HEK293T (cell line): ENCODE measurements at regions not wholly inside any gene's neighbourhood (a gene's known extent, or its start where the extent isn't known, plus 50 kb on each side); places are given as distances from the start of the nearest gene placed in this dataset.

ENCODE experiments used
- BHLHE40 ChIP-seq: fragments of 450-650 bp; IDR thresholded peaks from 2 replicates; pipeline ENCODE4 v1.6.1; 2016; ENCODE audit warnings: mild to moderate bottlenecking, moderate library complexity, borderline replicate concordance
- ELF4 ChIP-seq: fragments of 450-650 bp; IDR thresholded peaks from 2 replicates; pipeline ENCODE4 v1.6.1; 2017; ENCODE audit warnings: antibody characterized with exemption
- FOXA1 ChIP-seq: fragments of 450-650 bp; IDR thresholded peaks from 2 replicates; pipeline ENCODE4 v1.6.1; 2016; ENCODE audit warnings: mild to moderate bottlenecking
- FOXK2 ChIP-seq: fragments of 450-650 bp; IDR thresholded peaks from 2 replicates; pipeline ENCODE4 v1.6.1; 2016; ENCODE audit warnings: mild to moderate bottlenecking
- FOXM1 ChIP-seq: fragments of 450-650 bp; IDR thresholded peaks from 2 replicates; pipeline ENCODE4 v1.6.1; 2017; ENCODE audit warnings: mild to moderate bottlenecking, borderline replicate concordance
- PKNOX1 ChIP-seq: fragments of 450-650 bp; IDR thresholded peaks from 2 replicates; pipeline ENCODE4 v1.6.1; 2016
- SP1 ChIP-seq: fragments of 450-650 bp; IDR thresholded peaks from 2 replicates; pipeline ENCODE4 v1.6.1; 2017
- TARDBP ChIP-seq: fragments of 450-650 bp; IDR thresholded peaks from 2 replicates; pipeline ENCODE4 v1.6.1; 2016

- TF ChIP-seq FOXM1 (no peak), FOXK2 (no peak), BHLHE40 (no peak), PKNOX1 (no peak), FOXA1 (no peak), ELF4 (no peak), SP1 (no peak), TARDBP (no peak)
Observed at GRCh38 chr12:116400636-116401372, 123.3 kb upstream of the MED13L start.
